Transverse colon (tissue), 4 donors: ENCODE measurements at regions not wholly inside any gene's neighbourhood (a gene's known extent, or its start where the extent isn't known, plus 50 kb on each side); places are given as distances from the start of the nearest gene placed in this dataset.

ENCODE experiments used
- CTCF ChIP-seq, 5 experiments: fragments of 200-600 bp in 3 of 5; fragments of 450-650 bp in 2 of 5; sonication (generic) in 3 of 5; IDR thresholded peaks; 1 replicate in 2 of 5; 2 replicates in 3 of 5; pipeline ENCODE4 v1.5.1; 2016 to 2017; ENCODE audit warnings: antibody characterized with exemption in 5 of 5, inconsistent platforms in 3 of 5, mild to moderate bottlenecking in 2 of 5, moderate library complexity in 1 of 5
- EP300 ChIP-seq: sonication (generic); formaldehyde crosslinking; IDR thresholded peaks from one replicate; pipeline ENCODE4 v1.6.1; 2017; ENCODE audit warnings: antibody characterized with exemption, low read depth
- POLR2A ChIP-seq: fragments of 450-650 bp; IDR thresholded peaks from one replicate; pipeline ENCODE4 v1.6.1; 2016; ENCODE audit warnings: antibody characterized with exemption, mild to moderate bottlenecking, moderate library complexity
- POLR2AphosphoS5 ChIP-seq, 3 donors: sonication (generic); formaldehyde crosslinking; IDR thresholded peaks; one replicate each; pipeline ENCODE4 v1.6.1; 2016; ENCODE audit warnings: antibody characterized with exemption in 3 of 3

GRCh38 chr6:166769648-166770047 is 142.6 kb upstream of the RPS6KA2 start:
- no peak for TF ChIP-seq CTCF (IDR thresholded peaks at IDR 0.05)
- no peak for TF ChIP-seq POLR2A
- no peak for TF ChIP-seq POLR2AphosphoS5 (IDR thresholded peaks at IDR 0.05)
- no peak for TF ChIP-seq EP300
